Body of pancreas (tissue), 4 donors: ENCODE measurements at regions not wholly inside any gene's neighbourhood (a gene's known extent, or its start where the extent isn't known, plus 50 kb on each side); places are given as distances from the start of the nearest gene placed in this dataset.

Experiments used
- POLR2A ChIP-seq, 3 donors: fragments of 450-650 bp; IDR thresholded peaks; one replicate each; pipeline ENCODE4 v1.6.1; 2016; ENCODE audit warnings: antibody characterized with exemption in 3 of 3, mild to moderate bottlenecking in 2 of 3
- TF ChIP-seq, protein P1 (sequence below), 7 experiments: fragments of 450-650 bp in 4 of 7; fragments of 200-600 bp in 3 of 7; sonication (generic) in 3 of 7; IDR thresholded peaks; one replicate each; pipeline ENCODE4 v1.5.1; 2016 to 2019; ENCODE audit warnings: antibody characterized with exemption in 7 of 7

DNA sequence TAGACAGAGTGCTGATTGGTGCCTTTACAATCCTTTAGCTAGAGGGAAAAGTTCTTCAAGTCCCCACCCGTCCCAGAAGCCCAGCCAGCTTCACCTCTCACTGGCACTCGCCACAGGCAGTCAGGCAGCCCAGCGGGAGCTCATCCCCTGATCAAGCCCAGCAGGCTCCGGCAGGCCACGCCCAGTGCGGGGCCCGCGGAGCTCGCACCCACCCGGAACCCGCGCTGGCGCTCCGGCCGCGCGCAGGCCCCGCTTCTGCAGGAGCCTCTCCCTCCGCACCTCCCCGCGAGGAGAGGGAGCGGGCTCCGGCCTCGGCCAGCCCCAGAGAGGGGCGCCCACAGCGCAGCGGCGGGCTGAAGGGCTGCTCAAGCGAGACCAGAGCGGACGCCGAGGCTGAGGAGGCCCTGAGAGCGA lies 202.4 kb upstream of the PDGFD start:
- TF ChIP-seq, protein P1, sequence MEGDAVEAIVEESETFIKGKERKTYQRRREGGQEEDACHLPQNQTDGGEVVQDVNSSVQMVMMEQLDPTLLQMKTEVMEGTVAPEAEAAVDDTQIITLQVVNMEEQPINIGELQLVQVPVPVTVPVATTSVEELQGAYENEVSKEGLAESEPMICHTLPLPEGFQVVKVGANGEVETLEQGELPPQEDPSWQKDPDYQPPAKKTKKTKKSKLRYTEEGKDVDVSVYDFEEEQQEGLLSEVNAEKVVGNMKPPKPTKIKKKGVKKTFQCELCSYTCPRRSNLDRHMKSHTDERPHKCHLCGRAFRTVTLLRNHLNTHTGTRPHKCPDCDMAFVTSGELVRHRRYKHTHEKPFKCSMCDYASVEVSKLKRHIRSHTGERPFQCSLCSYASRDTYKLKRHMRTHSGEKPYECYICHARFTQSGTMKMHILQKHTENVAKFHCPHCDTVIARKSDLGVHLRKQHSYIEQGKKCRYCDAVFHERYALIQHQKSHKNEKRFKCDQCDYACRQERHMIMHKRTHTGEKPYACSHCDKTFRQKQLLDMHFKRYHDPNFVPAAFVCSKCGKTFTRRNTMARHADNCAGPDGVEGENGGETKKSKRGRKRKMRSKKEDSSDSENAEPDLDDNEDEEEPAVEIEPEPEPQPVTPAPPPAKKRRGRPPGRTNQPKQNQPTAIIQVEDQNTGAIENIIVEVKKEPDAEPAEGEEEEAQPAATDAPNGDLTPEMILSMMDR (IDR thresholded peaks at IDR 0.05) = no peak
- no peak for TF ChIP-seq POLR2A (IDR thresholded peaks at IDR 0.05)
